NCI-H2107 treated with DMSO at 0.1 percent for 48 hours (cell line): ENCODE measurements at regions not wholly inside any gene's neighbourhood (a gene's known extent, or its start where the extent isn't known, plus 50 kb on each side); places are given as distances from the start of the nearest gene placed in this dataset.

Source experiments
- DNase-seq: peaks from one replicate; lab custom pipeline; 2025; ENCODE audit not compliant: unreplicated experiment; lab: John Stamatoyannopoulos, UW

GRCh38 chr2:128436479-128437203 lies 118.0 kb upstream of the HS6ST1 start:
- no peak for DNase-seq

- no peak for DNase-seq
Measured at GRCh38 chr2:128437204-128437565, 118.5 kb upstream of the HS6ST1 start.

GRCh38 chr2:128438091-128438490 lies 119.4 kb upstream of the HS6ST1 start:
- no peak for DNase-seq

GRCh38 chr2:128438586-128438985 lies 119.9 kb upstream of the HS6ST1 start:
- DNase-seq, result no peak

GRCh38 chr2:128439031-128439790 lies 120.5 kb upstream of the HS6ST1 start:
- no peak for DNase-seq

- no peak for DNase-seq
Measured at GRCh38 chr2:128439791-128440665, 121.4 kb upstream of the HS6ST1 start.

GRCh38 chr2:128440666-128441340 lies 122.1 kb upstream of the HS6ST1 start:
- DNase-seq, result no peak

- DNase-seq, result no peak
Measured at GRCh38 chr2:128441341-128442052, 122.8 kb upstream of the HS6ST1 start.

GRCh38 chr2:128442053-128442751 lies 123.5 kb upstream of the HS6ST1 start:
- DNase-seq, result no peak

- no peak for DNase-seq
Measured at GRCh38 chr2:128442891-128443302, 124.2 kb upstream of the HS6ST1 start.

GRCh38 chr2:128444121-128444771 lies 125.6 kb upstream of the HS6ST1 start:
- DNase-seq, result no peak

- DNase-seq, result no peak
Measured at GRCh38 chr2:128444816-128445522, 126.3 kb upstream of the HS6ST1 start.

GRCh38 chr2:128445523-128445900 lies 126.8 kb upstream of the HS6ST1 start:
- DNase-seq, result no peak

GRCh38 chr2:128446049-128446873 lies 127.6 kb upstream of the HS6ST1 start:
- no peak for DNase-seq

- no peak for DNase-seq
Measured at GRCh38 chr2:128446874-128447537, 128.3 kb upstream of the HS6ST1 start.

- DNase-seq, result no peak
Measured at GRCh38 chr2:128447538-128447995, 128.9 kb upstream of the HS6ST1 start.
